Pancreas (tissue), 10 donors: ENCODE measurements at regions not wholly inside any gene's neighbourhood (a gene's known extent, or its start where the extent isn't known, plus 50 kb on each side); places are given as distances from the start of the nearest gene placed in this dataset.

Source experiments
- ATAC-seq, 4 donors: fragments of 200-7000 bp; cut with Tn5 transposase; one replicate each; pipeline versions ENCODE4 v1.8.0 to v1.9.1; 2020; ENCODE audit warnings: mild to moderate bottlenecking in 4 of 4, moderate library complexity in 4 of 4
- DNase-seq, 6 donors: peaks; one replicate each; pipeline ENCODE4 v3.0.0-alpha.2; 2020
- FAIRE-seq: peaks from 2 replicates; lab custom pipeline; 2012; peaks lifted over from hg19 to GRCh38; lab: Jason Lieb, UNC
- H3K27ac ChIP-seq, 4 donors: fragments of 200-600 bp; sonication (generic); 1 replicate in 3 of 4; 2 replicates in 1 of 4; pipeline versions ENCODE4 v1.5.0 to v1.8.0; 2020
- H3K27me3 ChIP-seq, 4 donors: fragments of 200-600 bp; one replicate each; pipeline ENCODE4 v1.8.0; 2021
- H3K36me3 ChIP-seq, 3 donors: fragments of 200-600 bp; sonication (generic) in 1 of 3; one replicate each; pipeline versions ENCODE4 v1.5.0 to v1.8.0; 2020 to 2021
- H3K4me1 ChIP-seq, 3 donors: fragments of 200-600 bp; one replicate each; pipeline ENCODE4 v1.8.0; 2021
- H3K4me3 ChIP-seq, 4 donors: fragments of 200-600 bp; sonication (generic) in 2 of 4; one replicate each; pipeline versions ENCODE4 v1.5.0 to v1.8.0; 2020 to 2021
- H3K9me3 ChIP-seq, 4 donors: fragments of 200-600 bp; one replicate each; pipeline ENCODE4 v1.8.0; 2021
- WGBS, 2 donors: extraction: QIAGEN DNeasy Blood & Tissue Kit; methylation state at CpG; one replicate each; pipeline ENCODE4 v1.1.7; 2013; 5-methylcytosine and 5-hydroxymethylcytosine counted together
- intact Hi-C, 3 donors: fragments of 100-400 bp; cut with DNase I; formaldehyde crosslinking; loops; one replicate each; pipeline versions ENCODE4 v1.11.1 to v1.14.2; 2022
- TF ChIP-seq, protein P1 (sequence below), 4 donors: fragments of 200-600 bp; sonication (generic) in 3 of 4; IDR thresholded peaks; one replicate each; pipeline versions ENCODE4 v1.5.0 to v1.8.0; 2021; ENCODE audit warnings: antibody characterized with exemption in 4 of 4
- donor health status: healthy with polysubstance abuse.
- donor health status: DM: no; HTN: no; CAD: no; lungs with moderate emphysema.
- donor health status: DM: no; HTN: no; CAD: no.
- donor health status: control.
- donor health status: control.
- donor health status: Bipolar disorder and iron deficiency.
- donor health status: DM: yes; HTN: yes; CAD: no.
- donor health status: DM: no; HTN: no; CAD: no.
- donor health status: DM: no; HTN: no; CAD: no.
- donor health status: DM: yes; HTN: yes; CAD: no.

- ATAC-seq, result no peak
- Histone ChIP-seq H3K4me3 (no peak overlapping the region), H3K27ac (no peak overlapping the region), H3K36me3 (no peaks in the 10 kb centered on the region), H3K4me1 (no peaks in the 10 kb centered on the region), H3K27me3 (peaks cover 0 to 3% (median 0%) of the 10 kb centered on the region in 4 donors), H3K9me3 (no peaks in the 10 kb centered on the region)
- TF ChIP-seq, protein P1, sequence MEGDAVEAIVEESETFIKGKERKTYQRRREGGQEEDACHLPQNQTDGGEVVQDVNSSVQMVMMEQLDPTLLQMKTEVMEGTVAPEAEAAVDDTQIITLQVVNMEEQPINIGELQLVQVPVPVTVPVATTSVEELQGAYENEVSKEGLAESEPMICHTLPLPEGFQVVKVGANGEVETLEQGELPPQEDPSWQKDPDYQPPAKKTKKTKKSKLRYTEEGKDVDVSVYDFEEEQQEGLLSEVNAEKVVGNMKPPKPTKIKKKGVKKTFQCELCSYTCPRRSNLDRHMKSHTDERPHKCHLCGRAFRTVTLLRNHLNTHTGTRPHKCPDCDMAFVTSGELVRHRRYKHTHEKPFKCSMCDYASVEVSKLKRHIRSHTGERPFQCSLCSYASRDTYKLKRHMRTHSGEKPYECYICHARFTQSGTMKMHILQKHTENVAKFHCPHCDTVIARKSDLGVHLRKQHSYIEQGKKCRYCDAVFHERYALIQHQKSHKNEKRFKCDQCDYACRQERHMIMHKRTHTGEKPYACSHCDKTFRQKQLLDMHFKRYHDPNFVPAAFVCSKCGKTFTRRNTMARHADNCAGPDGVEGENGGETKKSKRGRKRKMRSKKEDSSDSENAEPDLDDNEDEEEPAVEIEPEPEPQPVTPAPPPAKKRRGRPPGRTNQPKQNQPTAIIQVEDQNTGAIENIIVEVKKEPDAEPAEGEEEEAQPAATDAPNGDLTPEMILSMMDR (IDR thresholded peaks at IDR 0.05), result no peak
- no peak for DNase-seq
- no peak for FAIRE-seq
- intact Hi-C loops, result no loop called here
- WGBS, 2 donors, result 62 to 75% methylated on average over 4 of the region's 4 CpGs
These were observed 317.1 kb upstream of the CHD6 start for GRCh38 chr20:41935259-41935791.

DNA sequence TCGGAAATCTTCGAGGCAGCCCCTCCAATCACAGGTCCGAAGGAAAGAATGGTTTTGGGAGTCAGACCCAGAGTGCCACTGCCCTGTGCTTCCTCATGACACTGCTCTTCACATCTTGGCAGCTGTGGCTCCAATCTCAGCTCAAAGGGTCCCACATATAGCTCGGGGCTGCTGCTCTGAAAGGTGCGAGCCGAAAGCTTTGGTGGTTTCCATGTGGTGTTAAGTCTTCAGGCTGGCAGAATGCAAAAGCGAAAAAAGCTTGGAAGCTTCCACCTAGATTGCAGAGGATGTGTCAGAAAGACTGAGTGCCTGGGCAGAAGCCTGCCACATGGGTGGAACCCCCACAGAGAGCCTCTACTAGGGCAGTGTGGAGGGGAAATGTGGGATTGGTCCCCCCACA, 314.3 kb upstream of the CHD6 start:
- WGBS, 2 donors, result 73 to 81% methylated on average over 7 of the region's 7 CpGs

DNA sequence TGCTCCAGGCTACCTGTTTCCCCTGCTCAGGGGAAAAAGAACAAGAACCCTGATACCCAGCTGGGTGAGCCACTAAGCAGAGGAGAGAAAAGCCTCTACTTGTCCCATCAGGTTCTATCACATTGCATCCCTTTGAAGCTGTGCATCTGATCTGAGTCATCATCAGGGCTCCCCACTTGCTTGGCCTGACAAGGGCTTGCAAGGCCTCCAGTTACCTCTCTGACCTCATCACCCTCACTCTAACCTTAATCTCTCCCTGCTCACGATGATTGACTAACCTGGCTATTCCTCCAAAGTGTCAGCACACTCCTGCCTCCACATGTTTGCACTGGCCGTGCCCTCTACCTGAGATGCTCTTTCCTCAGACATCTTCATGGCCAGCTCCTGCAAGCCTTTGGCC, 309.5 kb upstream of the CHD6 start:
- Histone ChIP-seq H3K27ac (no peak overlapping the region), H3K4me3 (no peak overlapping the region), H3K4me1 (no peaks in the 10 kb centered on the region), H3K27me3 (peaks cover 0 to 12% (median 0%) of the 10 kb centered on the region in 4 donors), H3K9me3 (no peaks in the 10 kb centered on the region), H3K36me3 (no peaks in the 10 kb centered on the region)
- DNase-seq, result no peak
- no peak for FAIRE-seq
- WGBS, 2 donors, result 37 to 43% methylated on average over 2 of the region's 2 CpGs
- intact Hi-C loops, result no loop called here
- no peak for ATAC-seq
- TF ChIP-seq, protein P1 (IDR thresholded peaks at IDR 0.05), result no peak

More for the DNA sequence above, 314.3 kb upstream of the CHD6 start:
- Histone ChIP-seq H3K9me3 (no peaks in the 10 kb centered on the region), H3K4me3 (no peak overlapping the region), H3K4me1 (no peaks in the 10 kb centered on the region), H3K36me3 (no peaks in the 10 kb centered on the region), H3K27me3 (peaks cover 0 to 5% (median 0%) of the 10 kb centered on the region in 4 donors), H3K27ac (no peak overlapping the region)
- TF ChIP-seq, protein P1 (IDR thresholded peaks at IDR 0.05), result no peak
- DNase-seq (no peak), FAIRE-seq (no peak), ATAC-seq (no peak)
- intact Hi-C loops, result no loop called here

- H3K4me3 ChIP-seq, result no peak overlapping the region
- no peak for ATAC-seq
- no peak for FAIRE-seq
- H3K9me3 ChIP-seq, result no peaks in the 10 kb centered on the region
- H3K27me3 ChIP-seq, result peaks cover 0 to 14% (median 0%) of the 10 kb centered on the region in 4 donors
- no peaks in the 10 kb centered on the region for H3K36me3 ChIP-seq
- no peak for DNase-seq
- no peak overlapping the region for H3K27ac ChIP-seq
- TF ChIP-seq, protein P1 (IDR thresholded peaks at IDR 0.05), result no peak
- WGBS, 2 donors, result 57 to 75% methylated on average over 2 of the region's 2 CpGs
- H3K4me1 ChIP-seq, result no peaks in the 10 kb centered on the region
- intact Hi-C loops, result no loop called here
These were observed 309.0 kb upstream of the CHD6 start for GRCh38 chr20:41927189-41927588.

GRCh38 chr20:41925476-41925875, 307.3 kb upstream of the CHD6 start:
- peaks cover 0 to 16% (median 0%) of the 10 kb centered on the region in 4 donors for H3K27me3 ChIP-seq
- H3K4me3 ChIP-seq, result no peak overlapping the region
- intact Hi-C loops, result no loop called here
- no peak for DNase-seq
- H3K4me1 ChIP-seq, result no peaks in the 10 kb centered on the region
- 57 to 66% methylated on average over 4 of the region's 4 CpGs for WGBS, 2 donors
- no peak for ATAC-seq
- TF ChIP-seq, protein P1 (IDR thresholded peaks at IDR 0.05), result no peak
- H3K36me3 ChIP-seq, result no peaks in the 10 kb centered on the region
- H3K27ac ChIP-seq, result no peak overlapping the region
- no peak for FAIRE-seq
- H3K9me3 ChIP-seq, result no peaks in the 10 kb centered on the region
